HG02798 (cell line): ENCODE measurements at regions not wholly inside any gene's neighbourhood (a gene's known extent, or its start where the extent isn't known, plus 50 kb on each side); places are given as distances from the start of the nearest gene placed in this dataset.

Experiments used
- ATAC-seq: cut with Tn5 transposase; IDR thresholded peaks from one replicate; pipeline ENCODE4 v1.9.1; 2021; ENCODE audit warnings: mild to moderate bottlenecking; ENCODE audit not compliant: unreplicated experiment, poor library complexity

DNA sequence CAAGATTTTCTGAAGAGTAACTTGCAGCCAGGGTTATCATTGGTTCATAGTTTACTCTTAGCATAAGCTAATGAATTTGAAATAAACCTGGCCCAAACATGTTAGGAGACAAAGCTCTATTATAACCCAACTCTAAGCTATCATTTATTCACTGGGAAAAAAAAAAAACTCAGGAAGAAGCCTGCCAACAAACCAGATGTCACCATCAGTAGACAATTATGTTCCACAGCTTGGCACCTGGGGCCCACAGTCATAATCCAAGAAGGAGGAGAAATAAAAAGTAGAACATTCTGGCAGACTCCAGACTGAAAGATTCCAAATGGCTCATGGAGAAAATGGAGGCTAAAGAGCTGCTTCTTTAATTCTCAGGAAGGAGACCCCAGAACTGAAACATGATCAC lies 100.0 kb upstream of the CNR1 start:
- ATAC-seq, result no peak

DNA sequence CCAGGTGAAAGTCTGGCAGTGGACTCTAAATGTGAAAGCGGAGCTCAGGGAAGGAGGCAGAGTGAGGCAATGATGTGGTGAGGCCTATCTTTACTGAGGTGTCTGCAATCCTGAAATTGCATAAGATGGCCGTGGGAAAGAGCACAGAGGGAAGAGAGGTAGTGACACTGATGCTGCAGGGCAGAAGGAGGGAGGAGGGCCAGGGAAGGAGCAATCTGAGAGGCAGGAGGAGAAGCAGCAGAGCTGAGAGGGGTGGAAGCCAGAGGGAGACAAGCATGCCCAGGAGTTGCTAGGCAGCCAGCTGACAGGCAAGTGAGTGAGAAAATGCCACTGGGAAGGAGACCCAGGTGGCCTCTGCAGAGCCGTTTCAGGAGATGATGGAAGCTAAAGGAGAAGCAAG lies 97.4 kb upstream of the CNR1 start:
- no peak for ATAC-seq

- no peak for ATAC-seq
Measured at GRCh38 chr6:88262332-88262731, 96.2 kb upstream of the CNR1 start.

DNA sequence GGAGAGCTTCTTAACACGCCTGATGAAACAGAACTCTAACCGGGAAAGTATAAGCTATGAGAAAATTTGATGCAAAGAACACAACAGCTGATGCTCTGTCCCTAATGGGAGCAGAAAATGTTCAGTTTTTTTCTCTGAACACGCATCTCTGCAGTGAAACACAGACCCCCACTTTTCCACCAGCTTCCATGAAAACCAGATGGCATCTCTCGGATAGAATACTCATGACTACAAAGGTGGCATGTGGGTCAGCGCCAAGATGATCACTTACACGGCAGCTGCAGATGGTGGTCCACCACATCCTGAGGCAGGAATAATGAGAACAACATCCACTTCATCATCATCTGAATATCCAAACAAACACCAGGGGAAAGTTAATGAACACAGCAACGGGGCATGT lies 85.2 kb upstream of the CNR1 start:
- no peak for ATAC-seq

DNA sequence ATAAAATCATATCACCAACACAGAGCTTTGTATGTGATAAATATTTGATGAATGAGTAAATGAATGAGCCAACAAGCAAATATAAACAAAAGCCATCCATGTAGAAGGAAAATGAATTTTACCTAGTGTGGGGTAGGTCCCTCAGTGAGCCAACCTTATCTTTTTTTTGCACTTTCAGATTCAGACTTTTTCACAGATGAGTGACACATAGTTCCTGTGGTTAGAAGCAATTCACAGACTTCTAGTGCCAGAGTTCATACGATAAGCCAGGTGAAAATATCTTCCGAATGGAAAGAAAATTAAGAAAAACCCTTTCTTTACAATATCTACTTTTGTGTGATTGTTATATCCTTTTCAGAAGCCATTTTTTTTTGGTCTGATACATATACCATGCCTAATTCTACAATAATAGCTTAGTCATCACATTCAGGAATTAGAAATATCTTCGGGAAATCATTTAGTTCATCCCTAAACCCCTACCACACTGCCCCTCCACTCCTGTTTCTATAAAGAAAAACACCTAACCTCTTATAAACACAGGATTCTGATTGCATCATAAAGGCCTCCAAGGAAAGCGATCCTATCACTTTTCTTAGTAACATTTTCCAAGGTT lies 82.7 kb upstream of the CNR1 start:
- ATAC-seq, result no peak

GRCh38 chr6:88246654-88247053 lies 80.5 kb upstream of the CNR1 start:
- ATAC-seq, result no peak

DNA sequence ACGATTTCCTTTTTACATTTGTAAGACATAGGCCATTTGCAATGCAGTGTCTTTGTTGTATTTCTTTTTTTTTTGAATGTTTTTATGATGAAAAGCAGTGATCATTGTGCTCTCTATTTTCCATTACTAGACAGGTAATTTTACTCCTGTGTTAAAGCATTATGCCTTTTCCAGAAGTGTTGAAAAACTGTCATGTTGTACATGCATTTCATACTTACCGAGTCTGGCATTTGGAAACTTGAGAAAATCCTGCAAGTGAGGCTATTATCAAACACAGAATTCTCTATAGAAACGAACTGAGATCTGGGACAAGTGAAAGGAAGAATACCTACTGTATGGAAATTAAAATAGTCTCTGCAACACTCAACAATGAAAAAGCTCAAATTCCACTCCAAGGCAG lies 78.6 kb upstream of the CNR1 start:
- ATAC-seq, result no peak

DNA sequence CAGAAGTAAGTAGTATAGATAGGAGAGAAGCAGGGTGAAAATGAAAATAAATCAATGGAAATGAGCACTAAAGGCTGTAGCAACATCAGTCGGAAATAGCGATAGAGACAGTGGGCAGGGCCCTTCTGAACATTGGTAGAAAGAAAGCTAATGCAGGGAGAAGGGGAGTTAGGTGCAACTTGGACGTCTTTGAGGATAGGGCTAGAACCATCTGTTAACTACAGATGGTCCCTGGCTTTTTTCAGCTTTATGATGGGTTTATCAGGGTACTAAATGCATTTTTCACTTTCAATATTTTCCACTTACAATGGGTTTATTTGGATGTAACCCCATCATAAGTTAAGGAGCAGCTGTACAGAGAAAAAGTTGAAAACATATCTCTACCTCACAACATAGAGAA lies 72.8 kb upstream of the CNR1 start:
- ATAC-seq, result no peak

- ATAC-seq, result peak; percentile 86
Measured at GRCh38 chr6:88238065-88238464, 71.9 kb upstream of the CNR1 start.

DNA sequence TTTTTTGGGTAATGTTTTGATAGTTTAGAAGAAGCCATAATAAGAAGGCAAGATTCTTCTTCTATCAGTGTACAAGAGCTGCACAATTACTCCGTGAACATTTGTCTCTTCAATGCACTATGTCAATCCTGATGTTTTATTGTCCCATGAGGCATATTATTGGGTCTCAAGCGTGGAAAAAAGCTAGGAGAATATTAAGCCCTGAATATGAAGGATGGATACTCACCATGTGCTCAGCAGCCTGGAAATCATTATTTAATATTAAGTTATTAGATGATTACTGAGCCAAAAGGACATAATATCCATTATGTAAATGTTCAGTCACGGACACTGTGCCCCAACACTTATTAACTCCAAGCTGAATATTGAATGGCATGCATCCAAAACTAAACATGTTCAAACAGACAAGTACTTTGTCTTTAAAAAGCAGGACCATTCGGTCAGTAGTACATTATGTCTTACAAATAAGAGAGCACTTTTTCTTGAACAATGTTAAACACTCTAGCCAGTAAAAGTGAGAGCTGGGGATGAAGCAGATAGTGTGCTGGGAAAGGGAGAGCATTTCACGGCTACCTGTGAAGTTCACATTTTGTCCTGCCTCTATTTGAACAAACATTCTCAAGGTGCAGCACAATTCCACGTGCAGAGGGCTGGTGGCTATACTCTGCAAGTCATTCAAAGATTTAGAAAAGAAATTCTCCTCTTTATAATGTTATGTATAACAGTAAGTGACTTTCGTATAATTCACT lies 70.6 kb upstream of the CNR1 start:
- no peak for ATAC-seq

DNA sequence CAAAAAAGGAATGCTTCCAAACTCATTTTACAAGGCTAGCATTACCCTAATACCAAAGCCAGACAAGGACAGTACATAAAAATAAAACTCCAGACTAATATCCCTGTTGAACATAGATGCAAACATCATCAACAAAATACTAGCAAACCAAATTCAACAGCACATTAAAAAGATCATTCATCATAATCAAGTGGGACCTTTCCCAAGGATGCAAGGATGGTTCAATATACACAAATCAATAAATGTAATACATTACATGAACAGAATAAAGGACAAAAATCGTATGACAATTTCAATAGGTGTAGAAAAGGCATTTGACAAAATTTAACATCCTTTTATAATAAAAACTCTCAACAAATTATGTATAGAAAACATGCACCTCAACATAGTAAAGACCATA lies 66.6 kb upstream of the CNR1 start:
- no peak for ATAC-seq

- ATAC-seq, result no peak
Measured at GRCh38 chr6:88223298-88223697, 57.2 kb upstream of the CNR1 start.

GRCh38 chr6:88220493-88220892 lies 54.3 kb upstream of the CNR1 start:
- ATAC-seq, result no peak

DNA sequence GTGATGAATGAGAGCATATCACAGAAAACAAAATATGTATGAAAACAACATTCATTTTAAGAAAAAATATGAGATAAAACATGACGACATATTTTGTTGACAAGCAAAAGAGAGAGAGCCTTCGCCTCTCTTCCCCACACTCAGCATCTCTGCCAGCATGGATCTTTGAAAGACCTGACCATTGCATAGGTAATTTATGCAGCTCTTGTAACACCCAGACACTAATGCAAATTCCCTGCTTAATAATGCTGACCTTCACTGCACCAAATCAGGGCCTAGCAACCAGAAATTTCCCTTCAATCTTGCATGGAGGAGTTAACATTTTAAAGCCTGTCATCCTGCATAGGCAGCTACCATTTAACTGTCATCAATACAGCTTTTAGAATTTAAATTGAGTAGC lies 50.0 kb upstream of the CNR1 start:
- ATAC-seq, result no peak
